Small intestine (tissue), 7 donors: ENCODE measurements at regions not wholly inside any gene's neighbourhood (a gene's known extent, or its start where the extent isn't known, plus 50 kb on each side); places are given as distances from the start of the nearest gene placed in this dataset.
A peak's percentile ranks its signal among the peaks of the same experiment; 100 is the strongest.

Experiments
- DNase-seq, 2 donors: peaks; one replicate each; pipeline versions ENCODE4 v3.0.0 to v3.0.0-alpha.2; 2013
- FAIRE-seq: peaks from 2 replicates; lab custom pipeline; 2012; peaks lifted over from hg19 to GRCh38; lab: Jason Lieb, UNC
- H3K27ac ChIP-seq, 3 donors: one replicate each; pipeline ENCODE4 v1.5.1; 2013; ENCODE audit warnings: low read length in 2 of 3, mild to moderate bottlenecking in 2 of 3, control low read depth in 1 of 3, inconsistent platforms in 1 of 3, low read depth in 1 of 3, moderate library complexity in 1 of 3
- H3K27me3 ChIP-seq, 3 donors: one replicate each; pipeline ENCODE4 v1.6.1; 2013; ENCODE audit warnings: low read length in 3 of 3, inconsistent platforms in 1 of 3; ENCODE audit not compliant: control insufficient read depth in 3 of 3, insufficient read depth in 3 of 3
- H3K36me3 ChIP-seq, 3 donors: one replicate each; pipeline ENCODE4 v1.6.1; 2013; ENCODE audit warnings: low read length in 3 of 3, inconsistent platforms in 1 of 3, low read depth in 1 of 3, mild to moderate bottlenecking in 1 of 3, moderate library complexity in 1 of 3; ENCODE audit not compliant: control insufficient read depth in 3 of 3, insufficient read depth in 2 of 3
- H3K4me1 ChIP-seq, 3 donors: one replicate each; pipeline ENCODE4 v1.6.1; 2013; ENCODE audit warnings: low read length in 2 of 3, inconsistent platforms in 1 of 3, low read depth in 1 of 3, mild to moderate bottlenecking in 1 of 3, moderate library complexity in 1 of 3; ENCODE audit not compliant: control insufficient read depth in 3 of 3, insufficient read depth in 2 of 3
- H3K4me3 ChIP-seq, 3 donors: one replicate each; pipeline ENCODE4 v1.5.1; 2013; ENCODE audit warnings: low read length in 3 of 3, control low read depth in 1 of 3, inconsistent platforms in 1 of 3, low read depth in 1 of 3, mild to moderate bottlenecking in 1 of 3, moderate library complexity in 1 of 3
- H3K9me3 ChIP-seq, 2 donors: one replicate each; pipeline ENCODE4 v1.6.1; 2013; ENCODE audit warnings: low read depth in 1 of 2, low read length in 1 of 2; ENCODE audit not compliant: control insufficient read depth in 2 of 2, insufficient read depth in 1 of 2
- WGBS, 3 donors: extraction: QIAGEN DNeasy Blood & Tissue Kit; methylation state at CpG; one replicate each; pipeline ENCODE4 v1.1.7; 2013; 5-methylcytosine and 5-hydroxymethylcytosine counted together
- donor health status: healthy with polysubstance abuse.
- donor health status: control.
- donor health status: control.
- donor health status: Bipolar disorder and iron deficiency.
- donor health status: healthy.

DNA sequence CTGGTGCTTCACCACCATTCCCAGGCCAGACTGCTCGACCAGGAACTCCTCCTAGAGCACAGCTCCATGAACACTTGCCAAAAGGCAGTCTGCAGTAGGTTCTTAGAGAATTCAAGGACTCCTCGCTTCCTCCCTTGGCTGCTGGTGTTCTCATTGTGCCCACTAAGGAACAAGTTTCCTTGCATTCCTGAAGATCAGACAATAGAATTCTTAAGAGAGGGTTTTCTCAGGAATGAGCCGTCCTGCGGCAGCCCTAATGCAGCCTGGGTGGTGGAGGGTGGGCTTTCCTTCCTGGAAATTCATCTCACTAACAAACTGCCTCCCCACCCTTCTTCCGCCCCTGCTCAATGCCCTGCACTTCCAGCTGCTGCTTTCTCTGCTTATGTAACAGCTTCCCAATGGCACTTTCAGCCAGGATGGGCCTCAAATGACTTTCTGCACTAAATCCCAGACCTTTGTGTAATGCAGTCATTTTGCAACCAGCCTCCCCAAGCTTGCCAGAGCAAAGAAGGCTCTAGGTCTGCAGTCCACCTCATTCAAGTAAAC, 287.9 kb downstream of the PLPP3 start:
- DNase-seq (no peak), FAIRE-seq (no peak)
- peaks cover 0 to 3% (median 0%) of the 10 kb centered on the region in 3 donors for H3K4me1 ChIP-seq
- no peaks in the 10 kb centered on the region for H3K27me3 ChIP-seq
- no peak overlapping the region for H3K27ac ChIP-seq
- H3K4me3 ChIP-seq, result no peak overlapping the region
- H3K36me3 ChIP-seq, result no peaks in the 10 kb centered on the region
- H3K9me3 ChIP-seq, result no peaks in the 10 kb centered on the region
- 53 to 67% (median 56%) methylated on average over 5 of the region's 5 CpGs for WGBS, 3 donors

DNA sequence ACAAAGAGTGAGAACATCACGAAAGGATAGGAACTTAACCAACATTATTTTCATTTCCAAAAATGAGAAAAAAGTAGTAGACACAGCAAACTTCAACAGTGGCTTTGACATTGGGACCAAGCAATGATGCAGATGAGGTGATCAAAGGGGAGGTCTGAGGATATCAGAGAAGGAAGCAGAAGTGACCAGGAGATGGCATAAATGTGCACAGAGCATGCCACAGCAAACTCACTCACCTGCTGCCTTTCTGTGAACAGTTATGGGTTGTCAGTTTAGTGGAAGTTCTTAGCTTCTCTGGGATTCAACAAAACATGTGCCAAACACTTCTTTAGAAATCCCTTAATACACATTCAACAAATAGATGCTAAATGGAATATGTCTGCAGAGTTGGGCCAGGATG, 290.1 kb downstream of the PLPP3 start:
- no peaks in the 10 kb centered on the region for H3K27me3 ChIP-seq
- DNase-seq (no peak), FAIRE-seq (no peak)
- H3K36me3 ChIP-seq, result no peaks in the 10 kb centered on the region
- WGBS, 3 donors, result 83 to 93% (median 91%) methylated on average over 1 of the region's 1 CpG
- peaks cover 0 to 3% (median 0%) of the 10 kb centered on the region in 3 donors for H3K4me1 ChIP-seq
- no peak overlapping the region for H3K4me3 ChIP-seq
- H3K27ac ChIP-seq, result no peak overlapping the region
- H3K9me3 ChIP-seq, result peaks cover 0 to 4% of the 10 kb centered on the region in 2 donors

DNA sequence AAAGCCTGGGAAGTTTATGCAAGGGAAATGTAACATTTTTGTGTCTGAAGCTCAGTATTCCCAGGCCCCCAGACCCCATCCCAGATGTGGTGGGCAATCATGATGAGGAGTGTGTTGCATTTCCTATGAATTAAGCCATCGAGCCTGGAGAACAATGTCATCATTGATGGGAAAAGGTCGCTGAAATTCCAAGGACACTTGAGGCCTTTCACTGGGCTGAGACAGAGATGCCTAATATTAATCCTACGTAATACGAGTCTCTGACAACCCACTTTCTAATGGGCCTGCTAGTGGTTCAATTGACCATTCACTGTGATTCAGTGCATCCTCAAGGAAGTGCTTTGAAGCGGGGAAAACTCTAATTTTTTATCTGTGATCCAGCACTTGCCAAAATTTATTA, 291.6 kb downstream of the PLPP3 start:
- DNase-seq, result no peak
- WGBS, 3 donors, result 86 to 88% (median 88%) methylated on average over 5 of the region's 5 CpGs
- no peaks in the 10 kb centered on the region for H3K27me3 ChIP-seq
- H3K36me3 ChIP-seq, result no peaks in the 10 kb centered on the region
- H3K4me1 ChIP-seq, result peaks cover 0 to 3% (median 0%) of the 10 kb centered on the region in 3 donors
- H3K9me3 ChIP-seq, result peaks cover 0 to 4% of the 10 kb centered on the region in 2 donors
- no peak overlapping the region for H3K4me3 ChIP-seq
- H3K27ac ChIP-seq, result no peak overlapping the region
- FAIRE-seq, result no peak

DNA sequence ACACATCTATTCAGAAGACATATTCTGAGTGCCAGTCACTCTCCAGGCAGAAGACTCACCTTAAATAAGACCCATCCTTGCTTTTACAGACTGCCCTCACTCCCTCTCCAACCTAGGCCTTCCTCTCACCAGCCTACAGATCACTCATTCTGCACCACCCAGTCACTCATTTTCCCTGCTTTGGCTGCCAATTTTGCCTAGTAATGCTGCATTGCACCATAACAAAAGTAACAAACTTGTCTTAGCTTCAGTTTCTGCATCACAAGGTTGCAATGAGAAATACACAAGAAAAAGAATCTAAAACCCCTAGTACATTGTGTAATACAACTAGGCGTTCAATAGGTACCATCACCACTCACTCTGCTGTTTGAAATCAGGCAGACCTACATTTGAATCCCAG, 292.4 kb downstream of the PLPP3 start:
- Histone ChIP-seq H3K27me3 (no peaks in the 10 kb centered on the region), H3K4me3 (no peak overlapping the region), H3K27ac (no peak overlapping the region), H3K4me1 (peaks cover 0 to 3% (median 0%) of the 10 kb centered on the region in 3 donors), H3K9me3 (peaks cover 0 to 4% of the 10 kb centered on the region in 2 donors), H3K36me3 (no peaks in the 10 kb centered on the region)
- DNase-seq (no peak), FAIRE-seq (no peak)
- WGBS, 3 donors, result 93 to 97% (median 93%) methylated on average over 1 of the region's 1 CpG

DNA sequence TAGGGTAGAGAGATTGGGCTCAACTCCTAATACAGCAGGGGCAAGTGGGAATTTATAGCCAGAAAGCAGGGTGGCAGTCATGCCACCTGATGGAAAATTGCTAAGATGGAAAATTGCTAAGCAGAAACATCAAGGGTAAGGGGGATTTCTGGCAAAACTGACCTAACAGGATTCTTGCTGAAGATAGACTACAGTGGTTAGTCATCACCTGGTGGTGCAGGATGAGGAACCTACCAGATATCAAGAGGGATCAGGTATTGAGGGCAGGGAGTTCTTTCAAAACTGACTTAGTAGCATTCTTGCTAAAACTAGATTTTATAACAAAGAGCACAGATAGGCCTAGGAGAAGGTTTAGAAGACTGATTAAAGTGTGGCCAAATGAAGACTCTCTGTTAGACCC, 292.9 kb downstream of the PLPP3 start:
- Histone ChIP-seq H3K4me3 (no peak overlapping the region), H3K36me3 (no peaks in the 10 kb centered on the region), H3K4me1 (peaks cover 0 to under 1% (median 0%) of the 10 kb centered on the region in 3 donors), H3K27me3 (no peaks in the 10 kb centered on the region), H3K27ac (no peak overlapping the region), H3K9me3 (peaks cover 0 to 4% of the 10 kb centered on the region in 2 donors)
- no peak for FAIRE-seq
- no peak for DNase-seq

DNA sequence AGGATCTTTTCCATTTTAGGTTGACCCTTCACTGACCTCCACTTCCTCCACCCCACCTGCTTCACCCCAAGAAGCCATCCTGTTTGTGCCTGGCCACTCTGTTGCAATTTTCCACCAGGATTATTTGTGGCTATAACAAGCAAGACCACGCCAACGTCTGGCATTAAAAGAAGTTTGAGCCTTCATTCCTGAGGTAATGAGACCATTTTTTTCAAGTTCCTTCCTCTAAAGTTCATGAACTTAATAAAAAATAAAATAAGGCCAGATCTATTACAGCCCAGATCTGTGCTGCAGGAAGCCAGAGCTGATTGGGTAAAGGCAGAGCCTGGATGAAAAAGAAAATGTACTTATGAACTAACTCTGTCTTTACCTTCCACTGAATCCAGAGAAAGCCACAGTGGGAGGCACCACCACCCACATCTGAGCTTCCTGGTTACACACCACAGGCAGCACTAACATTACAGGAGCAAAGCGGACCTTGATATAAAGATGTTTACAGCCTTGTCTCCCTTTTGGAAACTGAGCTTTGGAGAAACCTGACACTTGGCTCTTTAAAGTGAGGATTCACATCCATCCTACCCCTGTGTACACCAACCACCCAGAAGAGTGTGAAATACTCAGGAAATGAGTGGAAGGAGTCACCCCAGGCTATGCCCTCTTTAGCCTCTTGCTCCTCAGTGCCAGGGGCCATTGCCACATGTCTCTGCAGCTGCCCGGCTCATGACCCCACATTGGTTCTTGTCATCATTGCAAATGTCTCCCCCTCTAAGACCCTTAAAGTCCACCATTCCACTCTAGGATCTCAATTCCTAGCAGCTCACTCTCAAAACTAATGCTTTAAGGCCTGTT, 293.6 kb downstream of the PLPP3 start:
- Histone ChIP-seq H3K4me3 (no peak overlapping the region), H3K27me3 (no peaks in the 10 kb centered on the region), H3K27ac (peak overlapping the region in 1 of 3 donors; percentile 5), H3K36me3 (no peaks in the 10 kb centered on the region), H3K4me1 (no peaks in the 10 kb centered on the region), H3K9me3 (peaks cover 0 to 4% of the 10 kb centered on the region in 2 donors)
- WGBS, 3 donors, result 69 to 75% (median 74%) methylated on average over 4 of the region's 4 CpGs
- DNase-seq, result no peak
- no peak for FAIRE-seq

DNA sequence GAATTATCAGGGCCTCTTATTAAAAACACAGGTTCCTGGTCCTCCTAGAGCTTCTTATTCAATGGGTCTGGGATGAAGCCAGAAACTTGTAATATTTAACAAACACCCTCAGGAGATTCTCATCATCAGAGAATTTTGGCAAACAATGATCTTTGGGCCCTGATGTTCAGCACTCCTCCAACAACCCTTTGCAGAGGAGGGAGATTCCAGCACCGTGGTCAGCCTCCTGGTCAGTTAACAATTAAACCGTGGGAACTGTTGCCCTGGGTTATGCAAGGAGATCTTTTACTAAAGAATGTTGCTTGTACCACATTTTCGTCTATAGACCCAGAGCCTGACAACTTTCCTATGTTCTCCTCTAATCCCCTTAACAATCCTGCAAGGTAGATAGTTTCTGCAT, 294.4 kb downstream of the PLPP3 start:
- DNase-seq, result no peak
- Histone ChIP-seq H3K27ac (no peak overlapping the region), H3K9me3 (peaks cover 0 to 4% of the 10 kb centered on the region in 2 donors), H3K27me3 (no peaks in the 10 kb centered on the region), H3K36me3 (no peaks in the 10 kb centered on the region), H3K4me3 (no peak overlapping the region), H3K4me1 (no peaks in the 10 kb centered on the region)
- no peak for FAIRE-seq
- WGBS, 3 donors, result 40 to 54% (median 53%) methylated on average over 3 of the region's 3 CpGs

DNA sequence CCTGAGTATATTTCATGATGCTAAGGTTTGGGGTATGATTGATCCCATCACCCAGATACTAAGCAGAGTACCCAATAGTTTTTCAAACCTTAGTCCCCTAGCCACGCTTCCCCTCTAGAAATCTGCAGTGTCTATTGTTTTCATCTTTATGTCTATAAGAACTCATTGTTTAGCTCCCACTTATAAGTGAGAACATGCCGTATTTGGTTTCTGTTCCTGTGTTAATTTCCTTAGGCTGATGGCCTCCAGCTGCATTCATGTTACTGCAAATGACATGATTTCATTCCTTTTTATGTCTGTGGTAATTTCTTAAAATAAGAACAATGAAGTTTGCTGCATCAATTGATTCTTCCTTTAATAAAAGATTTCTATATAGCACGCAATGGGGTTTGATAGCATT, 301.3 kb downstream of the PLPP3 start:
- Histone ChIP-seq H3K36me3 (no peaks in the 10 kb centered on the region), H3K4me1 (no peaks in the 10 kb centered on the region), H3K9me3 (no peaks in the 10 kb centered on the region), H3K27me3 (no peaks in the 10 kb centered on the region), H3K27ac (no peak overlapping the region), H3K4me3 (no peak overlapping the region)
- DNase-seq, result no peak
- FAIRE-seq, result no peak
- 73 to 89% (median 84%) methylated on average over 3 of the region's 3 CpGs for WGBS, 3 donors
